ENCODE measurements at regions not wholly inside any gene's neighbourhood (a gene's known extent, or its start where the extent isn't known, plus 50 kb on each side); places are given as distances from the start of the nearest gene placed in this dataset.

- Histone ChIP-seq H3K27ac (no peak overlapping the region), H3K36me3 (no peaks in the 10 kb centered on the region), H3K4me3 (no peak overlapping the region), H3K9me3 (no peaks in the 10 kb centered on the region), H3K27me3 (no peaks in the 10 kb centered on the region), H3K4me1 (ENCODE audit: insufficient read depth) (no peaks in the 10 kb centered on the region)
- DNase-seq = no peak
- no peak for TF ChIP-seq CTCF (IDR thresholded peaks at IDR 0.05)
- intact Hi-C loops (cut with DNase I) = no loop called here
- WGBS, 3 donors = 13 to 24% (median 15%) methylated on average over 6 of the region's 6 CpGs
These were observed 257.0 kb downstream of the MSX2 start for GRCh38 chr5:174981416-174981815.

- Histone ChIP-seq H3K9me3 (no peaks in the 10 kb centered on the region), H3K27ac (no peak overlapping the region), H3K4me1 (ENCODE audit: insufficient read depth) (no peaks in the 10 kb centered on the region), H3K27me3 (no peaks in the 10 kb centered on the region), H3K4me3 (no peak overlapping the region), H3K36me3 (no peaks in the 10 kb centered on the region)
- no peak for DNase-seq
- 15 to 30% (median 16%) methylated on average over 2 of the region's 2 CpGs for WGBS, 3 donors
- intact Hi-C loops (cut with DNase I) = no loop called here
- no peak for TF ChIP-seq EP300 (IDR thresholded peaks at IDR 0.05)
- no peak for TF ChIP-seq CTCF (IDR thresholded peaks at IDR 0.05)
- TF ChIP-seq POLR2A (IDR thresholded peaks at IDR 0.05) = no peak
These were observed 256.6 kb downstream of the MSX2 start for GRCh38 chr5:174980952-174981351.

- Histone ChIP-seq H3K27ac (no peak overlapping the region), H3K36me3 (no peaks in the 10 kb centered on the region), H3K9me3 (no peaks in the 10 kb centered on the region), H3K4me3 (no peak overlapping the region), H3K27me3 (no peaks in the 10 kb centered on the region), H3K4me1 (ENCODE audit: insufficient read depth) (no peaks in the 10 kb centered on the region)
- TF ChIP-seq POLR2A (IDR thresholded peaks at IDR 0.05) (no peak), EP300 (IDR thresholded peaks at IDR 0.05) (no peak), CTCF (IDR thresholded peaks at IDR 0.05) (no peak)
- intact Hi-C loops (cut with DNase I) = no loop called here
- 49 to 57% (median 56%) methylated on average over 2 of the region's 2 CpGs for WGBS, 3 donors
- no peak for DNase-seq
These were observed 247.9 kb downstream of the MSX2 start for GRCh38 chr5:174972291-174972690.

- no peak for DNase-seq
- TF ChIP-seq POLR2A (IDR thresholded peaks at IDR 0.05) (no peak), EP300 (IDR thresholded peaks at IDR 0.05) (no peak), CTCF (IDR thresholded peaks at IDR 0.05) (no peak)
- intact Hi-C loops (cut with DNase I) = no loop called here
These were observed 246.8 kb downstream of the MSX2 start for GRCh38 chr5:174971210-174971609.

GRCh38 chr5:174970502-174970901 is 246.1 kb downstream of the MSX2 start:
- H3K36me3 ChIP-seq = no peaks in the 10 kb centered on the region
- H3K9me3 ChIP-seq = no peaks in the 10 kb centered on the region
- H3K27ac ChIP-seq = no peak overlapping the region
- WGBS, 3 donors = 45 to 52% (median 51%) methylated on average over 4 of the region's 4 CpGs
- no peak for DNase-seq
- H3K4me1 ChIP-seq (ENCODE audit: insufficient read depth) = no peaks in the 10 kb centered on the region
- no peaks in the 10 kb centered on the region for H3K27me3 ChIP-seq
- no peak for TF ChIP-seq CTCF (IDR thresholded peaks at IDR 0.05)
- TF ChIP-seq EP300 (IDR thresholded peaks at IDR 0.05) = no peak
- TF ChIP-seq POLR2A (IDR thresholded peaks at IDR 0.05) = no peak
- intact Hi-C loops (cut with DNase I) = no loop called here
- no peak overlapping the region for H3K4me3 ChIP-seq

More at GRCh38 chr5:174971210-174971609, 246.8 kb downstream of the MSX2 start:
- Histone ChIP-seq H3K36me3 (no peaks in the 10 kb centered on the region), H3K27ac (no peak overlapping the region), H3K4me3 (no peak overlapping the region), H3K9me3 (no peaks in the 10 kb centered on the region), H3K27me3 (no peaks in the 10 kb centered on the region), H3K4me1 (ENCODE audit: insufficient read depth) (no peaks in the 10 kb centered on the region)

Measured in ovary (tissue), 7 donors.